Mesenchymal stem cell (in vitro differentiated cells and primary cell): ENCODE measurements at regions not wholly inside any gene's neighbourhood (a gene's known extent, or its start where the extent isn't known, plus 50 kb on each side); places are given as distances from the start of the nearest gene placed in this dataset.
A peak's percentile ranks its signal among the peaks of the same experiment; 100 is the strongest.

Experiments used
- DNase-seq: peaks from one replicate; pipeline ENCODE4 v3.0.0-alpha.2; 2013
- H2AFZ ChIP-seq: one replicate; pipeline ENCODE4 v1.6.1; 2013; ENCODE audit warnings: low read depth, mild to moderate bottlenecking, control low read depth, inconsistent platforms, low read length, moderate library complexity
- H2AK5ac ChIP-seq: 2 replicates; pipeline ENCODE4 v1.6.1; 2013; ENCODE audit warnings: low read length, moderate library complexity, mild to moderate bottlenecking, inconsistent platforms; ENCODE audit not compliant: severe bottlenecking
- H2BK120ac ChIP-seq: one replicate; pipeline ENCODE4 v1.6.1; 2013; ENCODE audit warnings: low read depth, mild to moderate bottlenecking, inconsistent platforms, low read length, moderate library complexity
- H2BK12ac ChIP-seq, 2 experiments: one replicate each; pipeline ENCODE4 v1.6.1; 2013; ENCODE audit warnings: inconsistent platforms in 2 of 2, low read length in 2 of 2, mild to moderate bottlenecking in 2 of 2, moderate library complexity in 2 of 2, control low read depth in 1 of 2
- H2BK15ac ChIP-seq: one replicate; pipeline ENCODE4 v1.6.1; 2013; ENCODE audit warnings: mild to moderate bottlenecking, low read depth, inconsistent platforms; ENCODE audit not compliant: poor library complexity, severe bottlenecking
- H2BK5ac ChIP-seq: 2 replicates; pipeline ENCODE4 v1.6.1; 2013; ENCODE audit warnings: low read depth, mild to moderate bottlenecking, low read length, control low read depth, inconsistent platforms; ENCODE audit not compliant: poor library complexity, severe bottlenecking
- H3K14ac ChIP-seq, 2 experiments: one replicate each; pipeline ENCODE4 v1.6.1; 2013; ENCODE audit warnings: inconsistent platforms in 2 of 2, low read length in 2 of 2, control low read depth in 1 of 2, mild to moderate bottlenecking in 1 of 2, moderate library complexity in 1 of 2
- H3K18ac ChIP-seq, 2 experiments: one replicate each; pipeline ENCODE4 v1.6.1; 2013; ENCODE audit warnings: inconsistent platforms in 2 of 2, low read length in 2 of 2, control low read depth in 1 of 2, low read depth in 1 of 2, mild to moderate bottlenecking in 1 of 2
- H3K23ac ChIP-seq, 2 experiments: one replicate each; pipeline ENCODE4 v1.6.1; 2013; ENCODE audit warnings: inconsistent platforms in 2 of 2, low read length in 2 of 2, mild to moderate bottlenecking in 2 of 2, moderate library complexity in 2 of 2, control low read depth in 1 of 2
- H3K27ac ChIP-seq: 2 replicates; pipeline ENCODE4 v1.5.1; 2013; ENCODE audit warnings: mild to moderate bottlenecking, moderate library complexity, low read length, control low read depth, inconsistent platforms; ENCODE audit not compliant: poor library complexity, severe bottlenecking
- H3K27me3 ChIP-seq, 2 experiments: 2 replicates each; pipeline versions ENCODE4 v1.6.1 to v1.7.0; 2013; ENCODE audit warnings: low read length in 2 of 2, mild to moderate bottlenecking in 2 of 2, moderate library complexity in 2 of 2, control low read depth in 1 of 2, inconsistent platforms in 1 of 2; ENCODE audit not compliant: control insufficient read depth in 1 of 2, insufficient read depth in 1 of 2
- H3K36me3 ChIP-seq, 2 experiments: 2 replicates each; pipeline versions ENCODE4 v1.6.1 to v1.7.0; 2013; ENCODE audit warnings: low read length in 2 of 2, control low read depth in 1 of 2, inconsistent platforms in 1 of 2, low read depth in 1 of 2, mild to moderate bottlenecking in 1 of 2; ENCODE audit not compliant: insufficient read depth in 2 of 2, control insufficient read depth in 1 of 2
- H3K4ac ChIP-seq, 2 experiments: one replicate each; pipeline ENCODE4 v1.6.1; 2013; ENCODE audit warnings: inconsistent platforms in 2 of 2, low read length in 2 of 2, mild to moderate bottlenecking in 2 of 2, moderate library complexity in 2 of 2, control low read depth in 1 of 2, low read depth in 1 of 2
- H3K4me1 ChIP-seq: 2 replicates; pipeline ENCODE4 v1.6.1; 2013; ENCODE audit warnings: low read depth, low read length, control low read depth; ENCODE audit not compliant: control insufficient read depth, insufficient read depth
- H3K4me2 ChIP-seq: 2 replicates; pipeline ENCODE4 v1.6.1; 2013; ENCODE audit warnings: low read length, mild to moderate bottlenecking, inconsistent platforms; ENCODE audit not compliant: poor library complexity, severe bottlenecking
- H3K4me3 ChIP-seq, 2 experiments: 2 replicates each; pipeline versions ENCODE4 v1.5.1 to v1.7.0; 2013; ENCODE audit warnings: low read length in 2 of 2, mild to moderate bottlenecking in 2 of 2, control low read depth in 1 of 2, low read depth in 1 of 2; ENCODE audit not compliant: insufficient read depth in 1 of 2
- H3K79me1 ChIP-seq: replicated peaks from 2 replicates; pipeline ENCODE4 v1.6.1; 2013; ENCODE audit warnings: mild to moderate bottlenecking, control low read depth, low read length, inconsistent platforms; ENCODE audit not compliant: poor library complexity, severe bottlenecking
- H3K9ac ChIP-seq: 2 replicates; pipeline ENCODE4 v1.7.0; 2013; ENCODE audit warnings: mild to moderate bottlenecking, low read length, moderate library complexity
- H3K9me3 ChIP-seq: 2 replicates; pipeline ENCODE4 v1.7.0; 2013; ENCODE audit warnings: mild to moderate bottlenecking, low read length; ENCODE audit not compliant: control insufficient read depth
- H4K8ac ChIP-seq: one replicate; pipeline ENCODE4 v1.6.1; 2013; ENCODE audit warnings: inconsistent platforms, mild to moderate bottlenecking, low read length, moderate library complexity
- H4K91ac ChIP-seq: one replicate; pipeline ENCODE4 v1.6.1; 2013; ENCODE audit warnings: mild to moderate bottlenecking, low read length, inconsistent platforms
- WGBS: methylation state at CpG from one replicate; pipeline ENCODE4 v1.1.7; 2013; ENCODE audit warnings: mixed read lengths; 5-methylcytosine and 5-hydroxymethylcytosine counted together

- no peak overlapping the region for H2BK15ac ChIP-seq
- H3K23ac ChIP-seq: no peak overlapping the region
- no peak for DNase-seq
- H3K27ac ChIP-seq: no peak overlapping the region
- no peaks in the 10 kb centered on the region for H3K36me3 ChIP-seq
- no peak overlapping the region for H3K4me3 ChIP-seq
- H3K79me1 ChIP-seq: no peaks in the 10 kb centered on the region
- no peak overlapping the region for H2AK5ac ChIP-seq
- no peak overlapping the region for H2BK5ac ChIP-seq
- no peak overlapping the region for H2AFZ ChIP-seq
- H3K4me1 ChIP-seq: no peaks in the 10 kb centered on the region
- H3K9ac ChIP-seq: no peak overlapping the region
- no peak overlapping the region for H3K18ac ChIP-seq
- H3K4ac ChIP-seq: no peak overlapping the region
- 80% methylated on average over 5 of the region's 5 CpGs for WGBS
- H2BK12ac ChIP-seq: no peak overlapping the region
- H2BK120ac ChIP-seq: no peak overlapping the region
- H3K27me3 ChIP-seq: peaks cover 0 to 3% of the 10 kb centered on the region in 2 experiments
- no peak overlapping the region for H4K8ac ChIP-seq
- H4K91ac ChIP-seq: no peak overlapping the region
- H3K9me3 ChIP-seq: peaks cover 26% of the 10 kb centered on the region
- no peak overlapping the region for H3K4me2 ChIP-seq
- H3K14ac ChIP-seq: no peak overlapping the region
Observed at GRCh38 chr7:25930492-25931048, 221.4 kb upstream of the NFE2L3 start.

GRCh38 chr7:25931156-25931555 is 220.8 kb upstream of the NFE2L3 start:
- WGBS: no CpG with 5 or more reads among the region's 1 CpG
- Histone ChIP-seq H2BK12ac (no peak overlapping the region), H3K4me3 (no peak overlapping the region), H3K27me3 (peaks cover 0 to 3% of the 10 kb centered on the region in 2 experiments), H3K18ac (no peak overlapping the region), H3K14ac (no peak overlapping the region), H3K9me3 (peaks cover 26% of the 10 kb centered on the region), H4K8ac (no peak overlapping the region), H3K27ac (no peak overlapping the region), H3K9ac (no peak overlapping the region), H2BK15ac (no peak overlapping the region), H3K4me2 (no peak overlapping the region), H3K23ac (no peak overlapping the region), H3K4ac (no peak overlapping the region), H3K4me1 (no peaks in the 10 kb centered on the region), H3K36me3 (no peaks in the 10 kb centered on the region), H2AFZ (no peak overlapping the region), H2BK120ac (no peak overlapping the region), H2BK5ac (no peak overlapping the region), H2AK5ac (no peak overlapping the region), H3K79me1 (no peaks in the 10 kb centered on the region), H4K91ac (no peak overlapping the region)
- DNase-seq: no peak

GRCh38 chr7:25933921-25934320 is 218.1 kb upstream of the NFE2L3 start:
- H2BK5ac ChIP-seq: no peak overlapping the region
- no peak overlapping the region for H4K91ac ChIP-seq
- no peaks in the 10 kb centered on the region for H3K79me1 ChIP-seq
- no peak overlapping the region for H2AFZ ChIP-seq
- H2BK15ac ChIP-seq: no peak overlapping the region
- H3K4me3 ChIP-seq: no peak overlapping the region
- H3K36me3 ChIP-seq: no peaks in the 10 kb centered on the region
- H4K8ac ChIP-seq: no peak overlapping the region
- H3K4me1 ChIP-seq: no peaks in the 10 kb centered on the region
- H3K14ac ChIP-seq: no peak overlapping the region
- H3K27me3 ChIP-seq: no peaks in the 10 kb centered on the region
- no peak overlapping the region for H3K4me2 ChIP-seq
- WGBS: 87% methylated on average over 1 of the region's 1 CpG
- H2BK12ac ChIP-seq: no peak overlapping the region
- no peak overlapping the region for H2AK5ac ChIP-seq
- no peak overlapping the region for H3K9ac ChIP-seq
- H2BK120ac ChIP-seq: no peak overlapping the region
- no peak overlapping the region for H3K27ac ChIP-seq
- no peak overlapping the region for H3K18ac ChIP-seq
- H3K23ac ChIP-seq: no peak overlapping the region
- no peak overlapping the region for H3K4ac ChIP-seq
- peaks cover 30% of the 10 kb centered on the region for H3K9me3 ChIP-seq
- no peak for DNase-seq

- DNase-seq: no peak
- Histone ChIP-seq H2BK120ac (no peak overlapping the region), H2AFZ (no peak overlapping the region), H3K9ac (peak overlapping the region; percentile 72), H2BK12ac (no peak overlapping the region), H2AK5ac (no peak overlapping the region), H3K27me3 (peaks cover 0 to 10% of the 10 kb centered on the region in 2 experiments), H3K4ac (no peak overlapping the region), H3K23ac (no peak overlapping the region), H2BK5ac (no peak overlapping the region), H3K36me3 (no peaks in the 10 kb centered on the region), H2BK15ac (no peak overlapping the region), H3K18ac (no peak overlapping the region), H3K4me3 (peak overlapping the region in 1 of 2 experiments; percentile 24), H4K91ac (no peak overlapping the region), H3K14ac (no peak overlapping the region), H3K9me3 (peaks cover 4% of the 10 kb centered on the region), H3K4me1 (no peaks in the 10 kb centered on the region), H3K4me2 (no peak overlapping the region), H4K8ac (no peak overlapping the region), H3K27ac (no peak overlapping the region), H3K79me1 (no peaks in the 10 kb centered on the region)
- 53% methylated on average over 5 of the region's 8 CpGs for WGBS
Observed at GRCh38 chr7:25940086-25940906, 211.7 kb upstream of the NFE2L3 start.
